HepG2 (cell line): ENCODE measurements at regions not wholly inside any gene's neighbourhood (a gene's known extent, or its start where the extent isn't known, plus 50 kb on each side); places are given as distances from the start of the nearest gene placed in this dataset.

Experiments
- ATAC-seq: fragments of 200-7000 bp; cut with Tn5 transposase; 3 replicates; pipeline ENCODE4 v1.9.1; 2020; ENCODE audit warnings: mild to moderate bottlenecking, moderate library complexity
- BruUV-seq: library from RNA; stranded (reverse); fragments of 400-500 nt; replicated peaks from 2 replicates; lab custom pipeline; 2021; lab: Mats Ljungman, UMichigan
- CTCF ChIA-PET: fragments of 300-600 bp; formaldehyde crosslinking; extraction: SDS; loops from one replicate; lab custom pipeline; 2021; ENCODE audit warnings: low total read pairs, inconsistent platforms, low intra/inter-chr PET ratio; lab: Yijun Ruan, JAX
- POLR2A ChIA-PET: fragments of 350-600 bp; sonication (Branson Sonifier 250); formaldehyde crosslinking; loops from one replicate; lab custom pipeline; 2020; ENCODE audit warnings: antibody characterized with exemption, inconsistent platforms; lab: Yijun Ruan, JAX
- DNase-seq: peaks from one replicate; pipeline ENCODE4 v3.0.0-alpha.2; 2015; ENCODE audit warnings: low spot score
- FAIRE-seq: peaks from 3 replicates; lab custom pipeline; 2011; peaks lifted over from hg19 to GRCh38; lab: Jason Lieb, UNC
- H2AFZ ChIP-seq: one replicate; pipeline ENCODE4 v1.6.1; 2011; ENCODE audit warnings: low read length, inconsistent platforms
- H3K27ac ChIP-seq: fragments of 300-600 bp; 3 replicates; pipeline ENCODE4 v1.8.0; 2011; ENCODE audit warnings: mixed run types, mild to moderate bottlenecking, mixed read lengths, low read length, inconsistent platforms; ENCODE audit not compliant: insufficient read depth; ENCODE audit errors: extremely low read length
- H3K27me3 ChIP-seq, 2 experiments: fragments of 200-600 bp in 1 of 2; 2 replicates in 1 of 2; 3 replicates in 1 of 2; pipeline versions ENCODE4 v1.6.0 to v1.8.0; 2011; ENCODE audit warnings: low read length in 2 of 2, mild to moderate bottlenecking in 2 of 2, moderate library complexity in 2 of 2, inconsistent platforms in 1 of 2; ENCODE audit not compliant: insufficient read depth in 2 of 2, control insufficient read depth in 1 of 2
- H3K36me3 ChIP-seq, 2 experiments: fragments of 200-600 bp in 1 of 2; replicated peaks in 1 of 2; 2 replicates in 1 of 2; 3 replicates in 1 of 2; pipeline versions ENCODE4 v1.5.1 to v1.8.0; 2011; ENCODE audit warnings: low read length in 2 of 2, inconsistent platforms in 1 of 2; ENCODE audit not compliant: insufficient read depth in 2 of 2, control insufficient read depth in 1 of 2
- H3K4me1 ChIP-seq: 2 replicates; pipeline ENCODE4 v1.5.1; 2012; ENCODE audit warnings: low read length, inconsistent platforms; ENCODE audit not compliant: insufficient read depth
- H3K4me2 ChIP-seq: 2 replicates; pipeline ENCODE4 v1.6.0; 2011; ENCODE audit warnings: low read depth, low read length, inconsistent platforms
- H3K4me3 ChIP-seq, 3 experiments: fragments of 200-600 bp in 1 of 3; sonication (generic), shearing (Covaris generic) in 1 of 3; replicated peaks in 1 of 3; 2 replicates each; pipeline ENCODE4 v1.5.1; 2011 to 2016; ENCODE audit warnings: low read length in 3 of 3, inconsistent platforms in 2 of 3, low read depth in 2 of 3, mild to moderate bottlenecking in 2 of 3, control low read depth in 1 of 3, mixed read lengths in 1 of 3; ENCODE audit not compliant: insufficient read depth in 1 of 3
- H3K79me2 ChIP-seq: one replicate; pipeline ENCODE4 v1.6.1; 2011; ENCODE audit warnings: low read length, inconsistent platforms; ENCODE audit not compliant: insufficient read depth
- H3K9ac ChIP-seq: 2 replicates; pipeline ENCODE4 v1.6.0; 2011; ENCODE audit warnings: mild to moderate bottlenecking, low read depth, low read length, inconsistent platforms; ENCODE audit not compliant: insufficient read depth
- H3K9me3 ChIP-seq: 2 replicates; pipeline ENCODE4 v1.5.1; 2012; ENCODE audit warnings: mild to moderate bottlenecking, low read length
- H4K20me1 ChIP-seq: 2 replicates; pipeline ENCODE4 v1.6.0; 2011; ENCODE audit warnings: inconsistent platforms, mild to moderate bottlenecking, low read length, moderate library complexity; ENCODE audit not compliant: insufficient read depth
- ATF7 ChIP-seq, 2 experiments: fragments of 450-650 bp in 1 of 2; sonication (generic) in 1 of 2; formaldehyde crosslinking in 1 of 2; IDR thresholded peaks; 2 replicates each; pipeline versions ENCODE4 v1.4.0 to v1.6.1; 2016 to 2020; ENCODE audit warnings: antibody characterized with exemption in 1 of 2, mild to moderate bottlenecking in 1 of 2, missing genetic modification reagents in 1 of 2
- EED ChIP-seq: sonication (generic); formaldehyde crosslinking; IDR thresholded peaks from 2 replicates; pipeline ENCODE4 v1.5.0; 2020; ENCODE audit warnings: mild to moderate bottlenecking, missing genetic modification reagents
- HCFC1 ChIP-seq: fragments of 150-350 bp; IDR thresholded peaks from 2 replicates; pipeline ENCODE4 v1.6.1; 2014; ENCODE audit warnings: low read depth, low read length
- HMGA1 ChIP-seq: sonication (generic); formaldehyde crosslinking; conservative IDR thresholded peaks from 2 replicates; pipeline ENCODE4 v1.4.0; 2020; ENCODE audit warnings: missing genetic modification reagents
- HNF4A ChIP-seq: sonication (generic); formaldehyde crosslinking; IDR thresholded peaks from 2 replicates; pipeline ENCODE4 v1.4.0; 2020; ENCODE audit warnings: missing genetic modification reagents
- PRMT3 ChIP-seq: sonication (generic); formaldehyde crosslinking; IDR thresholded peaks from 2 replicates; pipeline ENCODE4 v1.8.1; 2022; ENCODE audit warnings: low read depth, mild to moderate bottlenecking, moderate library complexity, missing genetic modification reagents, borderline replicate concordance
- ZBTB7B ChIP-seq: sonication (generic); formaldehyde crosslinking; IDR thresholded peaks from 2 replicates; pipeline ENCODE4 v1.4.0; 2020; ENCODE audit warnings: missing genetic modification reagents
- ZNF207 ChIP-seq: fragments of 450-650 bp; IDR thresholded peaks from 2 replicates; pipeline ENCODE4 v1.6.1; 2016; ENCODE audit warnings: antibody characterized with exemption, borderline replicate concordance
- ZNF737 ChIP-seq: sonication (generic); formaldehyde crosslinking; IDR thresholded peaks from 2 replicates; pipeline ENCODE4 v1.5.0; 2020; ENCODE audit warnings: missing genetic modification reagents, mild to moderate bottlenecking, borderline replicate concordance
- WGBS: methylation state at CpG from one replicate; pipeline ENCODE4 v1.1.6; 2017; ENCODE audit warnings: low lambda C conversion rate; 5-methylcytosine and 5-hydroxymethylcytosine counted together
- in situ Hi-C: cut with HindIII; loops from 2 replicates; pipeline ENCODE4 v1.10.0; 2017; ENCODE audit warnings: low pct_unique_long_range_greater_than_20kb; ENCODE audit not compliant: extremely low pct_ligation_motif_present
- intact Hi-C: fragments of 100-400 bp; cut with micrococcal nuclease; formaldehyde crosslinking; loops from one replicate; pipeline ENCODE4 v1.10.0; 2022; ENCODE audit not compliant: unreplicated experiment
- TF ChIP-seq, protein P1 (sequence below): IDR thresholded peaks from 2 replicates; pipeline ENCODE4 v1.6.1; 2016; ENCODE audit warnings: missing biosample characterization, missing genetic modification reagents, low read depth

DNA sequence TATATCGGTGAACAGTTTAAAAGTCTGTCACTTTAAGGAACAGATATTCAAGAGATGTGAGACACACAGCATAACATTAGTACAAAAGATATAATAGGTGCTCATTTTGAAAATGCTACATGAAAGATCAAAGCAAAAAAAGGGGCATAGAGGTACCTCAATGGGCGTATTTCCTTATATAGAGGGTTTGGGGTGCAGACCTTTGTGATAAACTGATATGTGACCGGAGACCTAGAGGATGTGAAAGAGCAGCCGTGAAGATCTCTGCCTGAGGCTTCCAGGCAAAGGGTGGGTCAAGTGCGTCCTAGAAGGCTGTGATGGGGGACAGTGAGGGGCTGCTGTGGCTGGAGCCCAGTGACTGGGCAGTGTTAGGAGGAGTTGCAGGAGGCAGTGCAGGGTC, 551.4 kb downstream of the ETS1 start:
- Histone ChIP-seq H3K4me1 (no peaks in the 10 kb centered on the region), H3K9me3 (no peaks in the 10 kb centered on the region), H3K9ac (no peak overlapping the region), H3K36me3 (no peaks in the 10 kb centered on the region), H3K79me2 (no peaks in the 10 kb centered on the region), H2AFZ (no peak overlapping the region), H3K4me2 (no peak overlapping the region), H3K4me3 (no peak overlapping the region), H4K20me1 (no peaks in the 10 kb centered on the region), H3K27me3 (no peaks in the 10 kb centered on the region; a peak in 2 of 5 replicates), H3K27ac (no peak overlapping the region)
- ChIA-PET CTCF (no interaction called here), POLR2A (no interaction called here)
- no peak for ATAC-seq
- intact Hi-C loops: no loop called here
- no peak for DNase-seq
- in situ Hi-C loops: no loop called here
- TF ChIP-seq ATF7 (IDR thresholded peaks at IDR 0.05) (no peak), ATF7 (CRISPR knock-in tag; IDR thresholded peaks at IDR 0.05) (no peak), ZBTB7B (CRISPR knock-in tag) (no peak), ZNF737 (CRISPR knock-in tag) (no peak), PRMT3 (CRISPR knock-in tag) (no peak), HMGA1 (CRISPR knock-in tag) (no peak), EED (CRISPR knock-in tag) (no peak), HNF4A (CRISPR knock-in tag) (no peak), ZNF207 (no peak), HCFC1 (no peak)
- TF ChIP-seq, protein P1, sequence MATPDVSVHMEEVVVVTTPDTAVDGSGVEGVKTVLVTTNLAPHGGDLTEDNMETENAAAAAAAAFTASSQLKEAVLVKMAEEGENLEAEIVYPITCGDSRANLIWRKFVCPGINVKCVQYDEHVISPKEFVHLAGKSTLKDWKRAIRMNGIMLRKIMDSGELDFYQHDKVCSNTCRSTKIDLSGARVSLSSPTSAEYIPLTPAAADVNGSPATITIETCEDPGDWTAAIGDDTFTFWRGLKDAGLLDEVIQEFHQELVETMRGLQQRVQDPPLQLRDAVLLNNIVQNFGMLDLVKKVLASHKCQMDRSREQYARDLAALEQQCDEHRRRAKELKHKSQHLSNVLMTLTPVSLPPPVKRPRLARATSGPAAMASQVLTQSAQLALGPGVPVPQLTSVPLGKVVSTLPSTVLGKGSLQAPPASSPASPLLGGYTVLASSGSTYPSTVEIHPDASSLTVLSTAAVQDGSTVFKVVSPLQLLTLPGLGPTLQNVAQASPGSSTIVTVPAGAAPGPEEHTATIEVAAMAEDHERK (CRISPR knock-in tag): no peak
- WGBS: 24% methylated on average over 5 of the region's 5 CpGs
- no TSS peak for BruUV-seq
- FAIRE-seq: no peak
